CD4-positive, alpha-beta T cell (primary cell): ENCODE measurements at regions not wholly inside any gene's neighbourhood (a gene's known extent, or its start where the extent isn't known, plus 50 kb on each side); places are given as distances from the start of the nearest gene placed in this dataset.

Experiments
- ATAC-seq: fragments of 200-7000 bp; cut with Tn5 transposase; one replicate; pipeline ENCODE4 v1.10.0; 2022; ENCODE audit warnings: mild to moderate bottlenecking; ENCODE audit not compliant: poor library complexity
- CTCF ChIA-PET: fragments of 350-600 bp; sonication (Branson Sonifier 250); formaldehyde crosslinking; loops from one replicate; lab custom pipeline; 2021; ENCODE audit warnings: antibody characterized with exemption, inconsistent platforms; lab: Charles Lee
- POLR2A ChIA-PET: fragments of 350-600 bp; sonication (Branson Sonifier 250); formaldehyde crosslinking; loops from one replicate; lab custom pipeline; 2021; ENCODE audit warnings: antibody characterized with exemption, inconsistent platforms; lab: Charles Lee
- DNase-seq, 14 experiments: peaks; one replicate each; pipeline ENCODE4 v3.0.0-alpha.2; 2013 to 2020; ENCODE audit warnings: mixed read lengths in 2 of 14
- H3K27ac ChIP-seq, 2 donors: one replicate each; pipeline versions ENCODE4 v1.5.1 to v1.7.0; 2013; ENCODE audit warnings: low read length in 2 of 2, low read depth in 1 of 2, mild to moderate bottlenecking in 1 of 2
- H3K27me3 ChIP-seq, 2 experiments: 1 replicate in 1 of 2; 2 replicates in 1 of 2; pipeline versions ENCODE4 v1.6.1 to v1.7.0; 2013; ENCODE audit warnings: low read length in 2 of 2, control low read depth in 1 of 2, mild to moderate bottlenecking in 1 of 2, moderate library complexity in 1 of 2; ENCODE audit not compliant: insufficient read depth in 2 of 2, control insufficient read depth in 1 of 2
- H3K36me3 ChIP-seq: one replicate; pipeline ENCODE4 v1.6.1; 2013; ENCODE audit warnings: low read length, control low read depth; ENCODE audit not compliant: insufficient read depth
- H3K4me1 ChIP-seq: one replicate; pipeline ENCODE4 v1.6.1; 2013; ENCODE audit warnings: low read length, control low read depth; ENCODE audit not compliant: insufficient read depth
- H3K4me3 ChIP-seq: one replicate; pipeline ENCODE4 v1.5.1; 2013; ENCODE audit warnings: mild to moderate bottlenecking, low read length, moderate library complexity
- H3K9me3 ChIP-seq, 2 experiments: 1 replicate in 1 of 2; 2 replicates in 1 of 2; pipeline versions ENCODE4 v1.6.1 to v1.7.0; 2013; ENCODE audit warnings: low read length in 2 of 2, mild to moderate bottlenecking in 2 of 2, control low read depth in 1 of 2, moderate library complexity in 1 of 2; ENCODE audit not compliant: control insufficient read depth in 1 of 2, insufficient read depth in 1 of 2
- H3K27ac Mint-ChIP-seq: one replicate; pipeline ENCODE4 v1.8.0; 2020; ENCODE audit warnings: mixed read lengths
- H3K27me3 Mint-ChIP-seq: one replicate; pipeline ENCODE4 v1.8.0; 2021; ENCODE audit warnings: mixed read lengths
- H3K36me3 Mint-ChIP-seq: one replicate; pipeline ENCODE4 v1.8.0; 2021; ENCODE audit warnings: low read depth, mixed read lengths
- H3K4me1 Mint-ChIP-seq: one replicate; pipeline ENCODE4 v1.8.0; 2021; ENCODE audit warnings: low read depth, mixed read lengths
- H3K4me3 Mint-ChIP-seq: one replicate; pipeline ENCODE4 v1.8.0; 2020; ENCODE audit warnings: mild to moderate bottlenecking, mixed read lengths
- H3K9me3 Mint-ChIP-seq: one replicate; pipeline ENCODE4 v1.8.0; 2020; ENCODE audit warnings: mixed read lengths
- CTCF ChIP-seq: fragments of 200-600 bp; IDR thresholded peaks from one replicate; pipeline ENCODE4 v1.8.0; 2022; ENCODE audit warnings: antibody characterized with exemption, mild to moderate bottlenecking
- intact Hi-C, 2 experiments: fragments of 100-400 bp; cut with DNase I in 1 of 2; cut with micrococcal nuclease in 1 of 2; formaldehyde crosslinking; loops; one replicate each; pipeline versions ENCODE4 v1.15.1 to v1.9.0; 2023 to 2025; cut with DNase I, micrococcal nuclease

- intact Hi-C loops, result no loop called here
- no peaks in the 10 kb centered on the region for H3K36me3 Mint-ChIP-seq
- H3K27me3 Mint-ChIP-seq, result peaks cover 5% of the 10 kb centered on the region
- no peak overlapping the region for H3K27ac Mint-ChIP-seq
- Histone ChIP-seq H3K4me3 (no peak overlapping the region), H3K27ac (no peak overlapping the region), H3K27me3 (no peaks in the 10 kb centered on the region), H3K36me3 (no peaks in the 10 kb centered on the region), H3K9me3 (no peaks in the 10 kb centered on the region), H3K4me1 (no peaks in the 10 kb centered on the region)
- ATAC-seq (no peak), DNase-seq (no peak)
- peaks cover 3% of the 10 kb centered on the region for H3K9me3 Mint-ChIP-seq
- H3K4me3 Mint-ChIP-seq, result no peak overlapping the region
- TF ChIP-seq CTCF, result no peak
- POLR2A ChIA-PET, result no interaction called here
- peaks cover 2% of the 10 kb centered on the region for H3K4me1 Mint-ChIP-seq
- CTCF ChIA-PET, result no interaction called here
Observed at GRCh38 chr7:12136523-12136922, 74.6 kb upstream of the TMEM106B start.

- H3K9me3 ChIP-seq, result no peaks in the 10 kb centered on the region
- Mint-ChIP-seq H3K4me3 (no peak overlapping the region), H3K4me1 (no peaks in the 10 kb centered on the region), H3K36me3 (no peaks in the 10 kb centered on the region), H3K27ac (no peak overlapping the region), H3K9me3 (peaks cover 3% of the 10 kb centered on the region), H3K27me3 (peaks cover 5% of the 10 kb centered on the region)
- no peak for DNase-seq
- POLR2A ChIA-PET, result no interaction called here
- intact Hi-C loops, result no loop called here
- no peak for ATAC-seq
- no peaks in the 10 kb centered on the region for H3K27me3 ChIP-seq
- H3K4me1 ChIP-seq, result no peaks in the 10 kb centered on the region
- H3K4me3 ChIP-seq, result no peak overlapping the region
- H3K27ac ChIP-seq, result no peak overlapping the region
- TF ChIP-seq CTCF, result no peak
- CTCF ChIA-PET, result no interaction called here
- H3K36me3 ChIP-seq, result no peaks in the 10 kb centered on the region
Observed at GRCh38 chr7:12137283-12137682, 73.8 kb upstream of the TMEM106B start.

- peaks cover 5% of the 10 kb centered on the region for H3K27me3 Mint-ChIP-seq
- H3K9me3 Mint-ChIP-seq, result no peaks in the 10 kb centered on the region
- Histone ChIP-seq H3K27me3 (no peaks in the 10 kb centered on the region), H3K4me1 (no peaks in the 10 kb centered on the region), H3K4me3 (no peak overlapping the region), H3K27ac (no peak overlapping the region), H3K36me3 (no peaks in the 10 kb centered on the region), H3K9me3 (no peaks in the 10 kb centered on the region)
- ChIA-PET POLR2A (interaction anchor here (1.0 kb wide), 1 partner anchor 73 kb away, joined by 5 read pairs; the partner anchor contains the start of gene TMEM106B), CTCF (no interaction called here)
- ATAC-seq, result no peak
- no peaks in the 10 kb centered on the region for H3K36me3 Mint-ChIP-seq
- DNase-seq, result no peak
- intact Hi-C loops, result no loop called here
- no peak for TF ChIP-seq CTCF
- no peak overlapping the region for H3K4me3 Mint-ChIP-seq
- no peak overlapping the region for H3K27ac Mint-ChIP-seq
- H3K4me1 Mint-ChIP-seq, result no peaks in the 10 kb centered on the region
Observed at GRCh38 chr7:12138421-12138820, 72.7 kb upstream of the TMEM106B start.
